ENCODE measurements at regions not wholly inside any gene's neighbourhood (a gene's known extent, or its start where the extent isn't known, plus 50 kb on each side); places are given as distances from the start of the nearest gene placed in this dataset.

GRCh38 chr12:53838978-53839377, 87.2 kb upstream of the CISTR start:
- no peak overlapping the region for H3K27ac ChIP-seq
- TF ChIP-seq CTCF (conservative IDR thresholded peaks at IDR 0.05), result no peak

- H3K27ac ChIP-seq, result no peak overlapping the region
- TF ChIP-seq CTCF (conservative IDR thresholded peaks at IDR 0.05), result no peak
Measured at GRCh38 chr12:53840316-53840715, 88.5 kb upstream of the CISTR start.

GRCh38 chr12:53842686-53843085, 90.9 kb upstream of the CISTR start:
- H3K27ac ChIP-seq, result no peak overlapping the region
- TF ChIP-seq CTCF (conservative IDR thresholded peaks at IDR 0.05), result no peak

GRCh38 chr12:53843545-53843944, 91.8 kb upstream of the CISTR start:
- no peak for TF ChIP-seq CTCF (conservative IDR thresholded peaks at IDR 0.05)
- no peak overlapping the region for H3K27ac ChIP-seq

- TF ChIP-seq CTCF (conservative IDR thresholded peaks at IDR 0.05), result no peak
- H3K27ac ChIP-seq, result no peak overlapping the region
Measured at GRCh38 chr12:53844994-53845844, 93.4 kb upstream of the HOXC13 start.

GRCh38 chr12:53845932-53846331, 92.7 kb upstream of the HOXC13 start:
- H3K27ac ChIP-seq, result no peak overlapping the region
- TF ChIP-seq CTCF (conservative IDR thresholded peaks at IDR 0.05), result no peak

- TF ChIP-seq CTCF (conservative IDR thresholded peaks at IDR 0.05), result no peak
Measured at GRCh38 chr12:53849113-53849512, 89.5 kb upstream of the HOXC13 start.

More at GRCh38 chr12:53849113-53849512, 89.5 kb upstream of the HOXC13 start:
- no peak overlapping the region for H3K27ac ChIP-seq
